Right lobe of liver (tissue), 6 donors: ENCODE measurements at regions not wholly inside any gene's neighbourhood (a gene's known extent, or its start where the extent isn't known, plus 50 kb on each side); places are given as distances from the start of the nearest gene placed in this dataset.

Source experiments
- ATAC-seq, 4 donors: fragments of 200-7000 bp; cut with Tn5 transposase; one replicate each; pipeline ENCODE4 v1.9.1; 2020; ENCODE audit warnings: mild to moderate bottlenecking in 4 of 4, moderate library complexity in 4 of 4
- DNase-seq, 3 donors: peaks; one replicate each; pipeline ENCODE4 v3.0.0-alpha.2; 2020
- H3K27ac ChIP-seq, 3 donors: fragments of 200-600 bp; one replicate each; pipeline ENCODE4 v1.8.0; 2022
- H3K27me3 ChIP-seq, 2 donors: fragments of 200-600 bp; one replicate each; pipeline ENCODE4 v1.8.0; 2022
- H3K36me3 ChIP-seq, 4 donors: fragments of 200-600 bp; sonication (generic) in 1 of 4; one replicate each; pipeline versions ENCODE4 v1.5.1 to v1.8.0; 2017 to 2022; ENCODE audit warnings: control low read depth in 1 of 4
- H3K4me1 ChIP-seq, 4 donors: fragments of 200-600 bp; sonication (generic) in 1 of 4; one replicate each; pipeline versions ENCODE4 v1.5.1 to v1.8.0; 2017 to 2022; ENCODE audit warnings: control low read depth in 1 of 4
- H3K4me3 ChIP-seq, 3 donors: fragments of 200-600 bp; one replicate each; pipeline ENCODE4 v1.8.0; 2022
- H3K9me3 ChIP-seq, 4 donors: fragments of 200-600 bp; sonication (generic) in 1 of 4; one replicate each; pipeline versions ENCODE4 v1.5.1 to v1.8.0; 2017 to 2022; ENCODE audit warnings: control low read depth in 1 of 4
- CTCF ChIP-seq, 4 donors: fragments of 200-600 bp in 3 of 4; fragments of 450-650 bp in 1 of 4; IDR thresholded peaks; one replicate each; pipeline versions ENCODE4 v1.5.1 to v1.8.0; 2016 to 2022; ENCODE audit warnings: antibody characterized with exemption in 4 of 4, mild to moderate bottlenecking in 2 of 4
- POLR2A ChIP-seq: fragments of 450-650 bp; IDR thresholded peaks from one replicate; pipeline ENCODE4 v1.6.1; 2017; ENCODE audit warnings: antibody characterized with exemption, mild to moderate bottlenecking
- WGBS: methylation state at CpG from one replicate; pipeline ENCODE4 v1.1.6; 2018; ENCODE audit warnings: low coverage, low lambda C conversion rate; ENCODE audit not compliant: insufficient coverage; ENCODE audit errors: missing lambda C conversion rate; 5-methylcytosine and 5-hydroxymethylcytosine counted together
- intact Hi-C, 2 donors: fragments of 100-400 bp; cut with DNase I; formaldehyde crosslinking; loops; one replicate each; pipeline versions ENCODE4 v1.11.2 to v1.14.1; 2022
- donor health status: DM: no; HTN: yes; CAD: no.
- donor health status: DM: no; HTN: no; CAD: no.
- donor health status: DM: no; HTN: no; CAD: no.
- donor health status: DM: no; HTN: yes; CAD: no.
- donor health status: DM: no; HTN: yes; CAD: no.

GRCh38 chr4:178306565-178306964 is 864.3 kb upstream of the AGA start:
- intact Hi-C loops, result no loop called here
- H3K9me3 ChIP-seq, result no peaks in the 10 kb centered on the region
- no peaks in the 10 kb centered on the region for H3K36me3 ChIP-seq
- ATAC-seq (no peak), DNase-seq (no peak)
- H3K27ac ChIP-seq, result no peak overlapping the region
- TF ChIP-seq POLR2A (no peak), CTCF (IDR thresholded peaks at IDR 0.05) (no peak)
- H3K4me3 ChIP-seq, result no peak overlapping the region
- 44% methylated on average over 3 of the region's 3 CpGs for WGBS
- H3K4me1 ChIP-seq, result no peaks in the 10 kb centered on the region
- H3K27me3 ChIP-seq, result no peaks in the 10 kb centered on the region

DNA sequence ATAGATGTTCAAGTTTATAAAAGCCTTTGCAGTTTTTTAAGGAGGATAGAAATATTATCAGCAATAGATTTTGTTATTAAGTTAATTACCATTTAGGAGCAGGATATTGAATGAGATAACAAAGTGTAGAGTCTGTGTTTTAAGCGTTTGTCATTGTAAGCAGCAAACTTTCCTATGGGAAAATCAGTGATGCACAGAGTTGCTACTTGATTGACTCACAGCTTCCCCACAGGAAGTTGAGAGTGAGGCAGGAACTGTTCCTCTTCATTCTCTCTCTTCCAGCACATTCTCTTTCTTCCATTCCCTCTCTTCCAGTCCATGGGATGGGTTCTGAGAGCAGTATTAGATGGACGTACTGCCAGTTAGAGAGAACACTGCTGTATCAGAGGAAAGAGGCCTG is 867.7 kb upstream of the AGA start:
- Histone ChIP-seq H3K4me1 (no peaks in the 10 kb centered on the region), H3K4me3 (no peak overlapping the region), H3K36me3 (no peaks in the 10 kb centered on the region), H3K27me3 (no peaks in the 10 kb centered on the region), H3K9me3 (no peaks in the 10 kb centered on the region), H3K27ac (no peak overlapping the region)
- WGBS, result 53% methylated on average over 2 of the region's 2 CpGs
- intact Hi-C loops, result no loop called here
- DNase-seq (no peak), ATAC-seq (no peak)
- TF ChIP-seq POLR2A (no peak), CTCF (IDR thresholded peaks at IDR 0.05) (no peak)

DNA sequence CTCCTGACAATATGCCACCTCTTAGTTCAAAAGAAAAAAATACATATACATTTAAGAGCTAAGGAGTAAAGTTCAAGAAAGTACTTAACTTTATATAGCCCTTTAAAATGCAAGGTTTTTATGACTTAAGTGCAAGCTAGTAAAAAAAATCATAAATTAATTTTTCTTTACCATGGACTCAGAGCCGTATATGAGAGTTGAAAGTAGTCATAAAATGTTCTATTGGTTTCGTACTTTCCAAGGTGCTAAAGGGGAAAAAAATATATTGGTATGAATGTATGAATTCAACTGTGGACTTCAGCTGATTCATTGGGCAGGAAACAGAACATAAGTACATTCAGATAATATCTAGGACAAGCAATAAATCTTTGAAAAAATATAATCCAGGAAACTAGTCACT is 869.8 kb upstream of the AGA start:
- Histone ChIP-seq H3K27me3 (no peaks in the 10 kb centered on the region), H3K27ac (no peak overlapping the region), H3K9me3 (no peaks in the 10 kb centered on the region), H3K36me3 (no peaks in the 10 kb centered on the region), H3K4me3 (no peak overlapping the region), H3K4me1 (no peaks in the 10 kb centered on the region)
- intact Hi-C loops, result no loop called here
- DNase-seq (no peak), ATAC-seq (no peak)
- TF ChIP-seq POLR2A, result no peak
- no peak for TF ChIP-seq CTCF (IDR thresholded peaks at IDR 0.05)
- 56% methylated on average over 2 of the region's 2 CpGs for WGBS

- intact Hi-C loops, result no loop called here
- no peaks in the 10 kb centered on the region for H3K4me1 ChIP-seq
- no peak overlapping the region for H3K27ac ChIP-seq
- ATAC-seq (no peak), DNase-seq (no peak)
- no peaks in the 10 kb centered on the region for H3K27me3 ChIP-seq
- 91% methylated on average over 3 of the region's 3 CpGs for WGBS
- TF ChIP-seq CTCF (IDR thresholded peaks at IDR 0.05) (no peak), POLR2A (no peak)
- no peak overlapping the region for H3K4me3 ChIP-seq
- H3K9me3 ChIP-seq, result no peaks in the 10 kb centered on the region
- H3K36me3 ChIP-seq, result no peaks in the 10 kb centered on the region
Measured at GRCh38 chr4:178314287-178314686, 872.0 kb upstream of the AGA start.

DNA sequence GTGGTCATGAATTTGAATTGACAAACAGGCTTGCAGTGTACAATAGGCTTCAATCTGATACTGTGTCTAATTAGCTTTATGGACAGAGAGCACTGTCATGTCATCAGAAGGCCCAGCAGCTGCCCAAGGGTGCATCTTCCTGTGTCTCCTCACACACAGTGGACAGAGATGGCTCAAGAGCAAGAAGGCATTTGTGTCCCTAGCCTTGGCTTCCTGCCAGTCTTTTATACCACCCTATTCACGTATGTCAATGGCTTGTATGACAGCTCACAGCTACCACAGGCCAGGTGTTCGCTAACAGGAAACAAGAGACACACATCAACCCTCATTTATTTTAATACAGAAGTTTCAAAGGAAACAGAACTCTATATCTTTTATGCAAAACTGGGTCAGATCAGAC is 874.0 kb upstream of the AGA start:
- intact Hi-C loops, result no loop called here
- H3K36me3 ChIP-seq, result no peaks in the 10 kb centered on the region
- no peaks in the 10 kb centered on the region for H3K9me3 ChIP-seq
- ATAC-seq (no peak), DNase-seq (no peak)
- 48% methylated on average over 2 of the region's 2 CpGs for WGBS
- TF ChIP-seq CTCF (IDR thresholded peaks at IDR 0.05) (no peak), POLR2A (no peak)
- H3K27me3 ChIP-seq, result no peaks in the 10 kb centered on the region
- no peaks in the 10 kb centered on the region for H3K4me1 ChIP-seq
- H3K27ac ChIP-seq, result no peak overlapping the region
- no peak overlapping the region for H3K4me3 ChIP-seq
